WTC11 (cell line): ENCODE measurements at regions not wholly inside any gene's neighbourhood (a gene's known extent, or its start where the extent isn't known, plus 50 kb on each side); places are given as distances from the start of the nearest gene placed in this dataset.

Experiments used
- ATAC-seq: fragments of 200-7000 bp; cut with Tn5 transposase; 2 replicates; pipeline ENCODE4 v1.10.0; 2021; ENCODE audit warnings: mild to moderate bottlenecking, moderate library complexity
- CTCF ChIA-PET: fragments of 300-600 bp; sonication (Branson Sonifier 250); formaldehyde crosslinking; loops from one replicate; lab custom pipeline; 2021; ENCODE audit warnings: antibody characterized with exemption; lab: Charles Lee
- POLR2A ChIA-PET: fragments of 350-600 bp; sonication (Branson Sonifier 250); formaldehyde crosslinking; loops from one replicate; lab custom pipeline; 2021; ENCODE audit warnings: antibody characterized with exemption; lab: Charles Lee
- DNase-seq: peaks from one replicate; pipeline ENCODE4 v3.0.0; 2021; ENCODE audit warnings: low spot score
- H3K27ac Mint-ChIP-seq: 2 replicates; pipeline ENCODE4 v1.8.0; 2021; ENCODE audit warnings: mixed read lengths
- H3K27me3 Mint-ChIP-seq: 2 replicates; pipeline ENCODE4 v1.8.0; 2021; ENCODE audit warnings: low read depth, mild to moderate bottlenecking, moderate library complexity, mixed read lengths
- H3K36me3 Mint-ChIP-seq: 2 replicates; pipeline ENCODE4 v1.8.0; 2021; ENCODE audit warnings: mixed read lengths
- H3K4me1 Mint-ChIP-seq: 2 replicates; pipeline ENCODE4 v1.8.0; 2022; ENCODE audit warnings: mixed read lengths
- H3K4me3 Mint-ChIP-seq: 2 replicates; pipeline ENCODE4 v1.8.0; 2021; ENCODE audit warnings: mild to moderate bottlenecking, moderate library complexity, mixed read lengths
- H3K9me3 Mint-ChIP-seq: 2 replicates; pipeline ENCODE4 v1.8.0; 2021; ENCODE audit warnings: mixed read lengths
- ATF3 ChIP-seq: sonication (generic); formaldehyde crosslinking; conservative IDR thresholded peaks from 2 replicates; pipeline ENCODE4 v1.8.1; 2022; ENCODE audit warnings: mild to moderate bottlenecking, missing genetic modification reagents
- CREB1 ChIP-seq: sonication (generic); formaldehyde crosslinking; IDR thresholded peaks from 2 replicates; pipeline ENCODE4 v1.8.0; 2023; ENCODE audit warnings: mild to moderate bottlenecking, missing genetic modification reagents
- EMX1 ChIP-seq: fragments of 250-450 bp; sonication (Bioruptor Pico); IDR thresholded peaks from 2 replicates; pipeline ENCODE4 v1.8.0; 2021; ENCODE audit warnings: mild to moderate bottlenecking
- FOXK1 ChIP-seq: sonication (generic); formaldehyde crosslinking; IDR thresholded peaks from 2 replicates; pipeline ENCODE4 v1.8.0; 2022; ENCODE audit warnings: mild to moderate bottlenecking, moderate library complexity, missing genetic modification reagents
- FOXP1 ChIP-seq: sonication (generic); formaldehyde crosslinking; IDR thresholded peaks from 2 replicates; pipeline ENCODE4 v1.8.0; 2022; ENCODE audit warnings: missing genetic modification reagents, mild to moderate bottlenecking, moderate library complexity, borderline replicate concordance
- IRF2 ChIP-seq: sonication (generic); formaldehyde crosslinking; IDR thresholded peaks from 2 replicates; pipeline ENCODE4 v1.8.0; 2022; ENCODE audit warnings: low read depth, missing genetic modification reagents, borderline replicate concordance
- JUN ChIP-seq: sonication (generic); formaldehyde crosslinking; IDR thresholded peaks from 2 replicates; pipeline ENCODE4 v1.8.0; 2023; ENCODE audit warnings: mild to moderate bottlenecking, missing genetic modification reagents
- KAT7 ChIP-seq: sonication (generic); formaldehyde crosslinking; IDR thresholded peaks from 2 replicates; pipeline ENCODE4 v1.8.1; 2023; ENCODE audit warnings: missing genetic modification reagents, mild to moderate bottlenecking, borderline replicate concordance
- MLX ChIP-seq: sonication (generic); formaldehyde crosslinking; IDR thresholded peaks from 2 replicates; pipeline ENCODE4 v1.8.1; 2023; ENCODE audit warnings: mild to moderate bottlenecking, missing genetic modification reagents, moderate library complexity
- NR2C2 ChIP-seq: sonication (generic); formaldehyde crosslinking; IDR thresholded peaks from 2 replicates; pipeline ENCODE4 v1.8.0; 2022; ENCODE audit warnings: mild to moderate bottlenecking, missing genetic modification reagents
- PRRX2 ChIP-seq: fragments of 250-450 bp; sonication (Bioruptor Pico); IDR thresholded peaks from 2 replicates; pipeline ENCODE4 v1.8.0; 2021; ENCODE audit warnings: mild to moderate bottlenecking
- RELA ChIP-seq: sonication (generic); formaldehyde crosslinking; IDR thresholded peaks from 2 replicates; pipeline ENCODE4 v1.8.1; 2022; ENCODE audit warnings: missing genetic modification reagents, mild to moderate bottlenecking, borderline replicate concordance
- TEAD4 ChIP-seq: sonication (generic); formaldehyde crosslinking; IDR thresholded peaks from 2 replicates; pipeline ENCODE4 v1.8.0; 2022; ENCODE audit warnings: mild to moderate bottlenecking, missing genetic modification reagents
- USF1 ChIP-seq: sonication (generic); formaldehyde crosslinking; IDR thresholded peaks from 2 replicates; pipeline ENCODE4 v1.8.0; 2022; ENCODE audit warnings: mild to moderate bottlenecking, missing genetic modification reagents
- ZBTB21 ChIP-seq: sonication (generic); formaldehyde crosslinking; IDR thresholded peaks from 2 replicates; pipeline ENCODE4 v1.8.1; 2023; ENCODE audit warnings: mild to moderate bottlenecking, missing genetic modification reagents, borderline replicate concordance
- ZNF138 ChIP-seq: sonication (generic); formaldehyde crosslinking; conservative IDR thresholded peaks from 2 replicates; pipeline ENCODE4 v1.8.1; 2022; ENCODE audit warnings: mild to moderate bottlenecking, moderate library complexity, missing genetic modification reagents
- ZNF232 ChIP-seq: sonication (generic); formaldehyde crosslinking; IDR thresholded peaks from 2 replicates; pipeline ENCODE4 v1.8.0; 2022; ENCODE audit warnings: mild to moderate bottlenecking, missing genetic modification reagents
- ZNF317 ChIP-seq: sonication (generic); formaldehyde crosslinking; IDR thresholded peaks from 2 replicates; pipeline ENCODE4 v1.8.1; 2023; ENCODE audit warnings: low read depth, mild to moderate bottlenecking, moderate library complexity, missing genetic modification reagents, borderline replicate concordance
- TF ChIP-seq, protein P1 (sequence below): sonication (generic); formaldehyde crosslinking; IDR thresholded peaks from 2 replicates; pipeline ENCODE4 v1.8.0; 2023; ENCODE audit warnings: missing genetic modification reagents, mild to moderate bottlenecking, borderline replicate concordance
- TF ChIP-seq, protein P2 (sequence below): fragments of 250-450 bp; sonication (Bioruptor Pico); IDR thresholded peaks from 2 replicates; pipeline ENCODE4 v1.9.0; 2021; ENCODE audit warnings: moderate library complexity, mild to moderate bottlenecking, inconsistent platforms, borderline replicate concordance
- TF ChIP-seq, protein P3 (sequence below): sonication (generic); formaldehyde crosslinking; IDR thresholded peaks from 2 replicates; pipeline ENCODE4 v1.8.1; 2022; ENCODE audit warnings: low read depth, missing genetic modification reagents, borderline replicate concordance
- TF ChIP-seq, protein P4 (sequence below): sonication (generic); formaldehyde crosslinking; conservative IDR thresholded peaks from 2 replicates; pipeline ENCODE4 v1.8.1; 2023; ENCODE audit warnings: mild to moderate bottlenecking, low read depth, missing genetic modification reagents, moderate library complexity
- TF ChIP-seq, protein P5 (sequence below): fragments of 250-450 bp; sonication (Bioruptor Pico); IDR thresholded peaks from 2 replicates; pipeline ENCODE4 v1.9.0; 2021; ENCODE audit warnings: mild to moderate bottlenecking

DNA sequence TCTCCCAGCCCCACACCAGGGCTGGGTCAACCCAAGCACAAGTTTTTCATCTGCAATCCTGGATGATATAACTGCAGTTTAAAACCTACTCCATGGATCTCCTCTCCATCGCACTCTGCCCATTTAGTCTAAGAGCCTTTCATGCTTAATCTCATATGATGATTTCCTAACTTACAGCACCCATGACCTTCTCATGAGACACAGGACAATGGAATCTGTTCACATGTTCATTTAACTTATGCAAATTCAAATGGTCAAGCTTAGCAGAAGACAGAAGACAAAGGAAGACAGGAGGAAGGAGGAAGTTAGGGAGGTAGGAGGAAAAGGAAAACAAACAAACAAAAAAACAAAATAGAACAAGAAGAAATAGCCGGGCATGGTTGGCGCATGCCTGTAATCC, 64.6 kb upstream of the PNMA1 start:
- H3K27me3 Mint-ChIP-seq: peaks cover 32% of the 10 kb centered on the region
- no peak for ATAC-seq
- TF ChIP-seq FOXK1 (CRISPR knock-in tag) (no peak), NR2C2 (no peak), CREB1 (CRISPR knock-in tag) (no peak), EMX1 (CRISPR knock-in tag) (no peak), ZBTB21 (no peak), ZNF232 (CRISPR knock-in tag) (no peak), PRRX2 (CRISPR knock-in tag) (no peak), TEAD4 (no peak), KAT7 (CRISPR knock-in tag) (no peak), JUN (CRISPR knock-in tag) (no peak), FOXP1 (CRISPR knock-in tag) (no peak), USF1 (no peak), IRF2 (CRISPR knock-in tag) (no peak), ZNF138 (CRISPR knock-in tag) (no peak)
- TF ChIP-seq, protein P1, sequence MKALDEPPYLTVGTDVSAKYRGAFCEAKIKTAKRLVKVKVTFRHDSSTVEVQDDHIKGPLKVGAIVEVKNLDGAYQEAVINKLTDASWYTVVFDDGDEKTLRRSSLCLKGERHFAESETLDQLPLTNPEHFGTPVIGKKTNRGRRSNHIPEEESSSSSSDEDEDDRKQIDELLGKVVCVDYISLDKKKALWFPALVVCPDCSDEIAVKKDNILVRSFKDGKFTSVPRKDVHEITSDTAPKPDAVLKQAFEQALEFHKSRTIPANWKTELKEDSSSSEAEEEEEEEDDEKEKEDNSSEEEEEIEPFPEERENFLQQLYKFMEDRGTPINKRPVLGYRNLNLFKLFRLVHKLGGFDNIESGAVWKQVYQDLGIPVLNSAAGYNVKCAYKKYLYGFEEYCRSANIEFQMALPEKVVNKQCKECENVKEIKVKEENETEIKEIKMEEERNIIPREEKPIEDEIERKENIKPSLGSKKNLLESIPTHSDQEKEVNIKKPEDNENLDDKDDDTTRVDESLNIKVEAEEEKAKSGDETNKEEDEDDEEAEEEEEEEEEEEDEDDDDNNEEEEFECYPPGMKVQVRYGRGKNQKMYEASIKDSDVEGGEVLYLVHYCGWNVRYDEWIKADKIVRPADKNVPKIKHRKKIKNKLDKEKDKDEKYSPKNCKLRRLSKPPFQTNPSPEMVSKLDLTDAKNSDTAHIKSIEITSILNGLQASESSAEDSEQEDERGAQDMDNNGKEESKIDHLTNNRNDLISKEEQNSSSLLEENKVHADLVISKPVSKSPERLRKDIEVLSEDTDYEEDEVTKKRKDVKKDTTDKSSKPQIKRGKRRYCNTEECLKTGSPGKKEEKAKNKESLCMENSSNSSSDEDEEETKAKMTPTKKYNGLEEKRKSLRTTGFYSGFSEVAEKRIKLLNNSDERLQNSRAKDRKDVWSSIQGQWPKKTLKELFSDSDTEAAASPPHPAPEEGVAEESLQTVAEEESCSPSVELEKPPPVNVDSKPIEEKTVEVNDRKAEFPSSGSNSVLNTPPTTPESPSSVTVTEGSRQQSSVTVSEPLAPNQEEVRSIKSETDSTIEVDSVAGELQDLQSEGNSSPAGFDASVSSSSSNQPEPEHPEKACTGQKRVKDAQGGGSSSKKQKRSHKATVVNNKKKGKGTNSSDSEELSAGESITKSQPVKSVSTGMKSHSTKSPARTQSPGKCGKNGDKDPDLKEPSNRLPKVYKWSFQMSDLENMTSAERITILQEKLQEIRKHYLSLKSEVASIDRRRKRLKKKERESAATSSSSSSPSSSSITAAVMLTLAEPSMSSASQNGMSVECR (CRISPR knock-in tag): no peak
- TF ChIP-seq, protein P2, sequence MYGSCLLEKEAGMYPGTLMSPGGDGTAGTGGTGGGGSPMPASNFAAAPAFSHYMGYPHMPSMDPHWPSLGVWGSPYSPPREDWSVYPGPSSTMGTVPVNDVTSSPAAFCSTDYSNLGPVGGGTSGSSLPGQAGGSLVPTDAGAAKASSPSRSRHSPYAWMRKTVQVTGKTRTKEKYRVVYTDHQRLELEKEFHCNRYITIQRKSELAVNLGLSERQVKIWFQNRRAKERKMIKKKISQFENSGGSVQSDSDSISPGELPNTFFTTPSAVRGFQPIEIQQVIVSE: no peak
- TF ChIP-seq, protein P3, sequence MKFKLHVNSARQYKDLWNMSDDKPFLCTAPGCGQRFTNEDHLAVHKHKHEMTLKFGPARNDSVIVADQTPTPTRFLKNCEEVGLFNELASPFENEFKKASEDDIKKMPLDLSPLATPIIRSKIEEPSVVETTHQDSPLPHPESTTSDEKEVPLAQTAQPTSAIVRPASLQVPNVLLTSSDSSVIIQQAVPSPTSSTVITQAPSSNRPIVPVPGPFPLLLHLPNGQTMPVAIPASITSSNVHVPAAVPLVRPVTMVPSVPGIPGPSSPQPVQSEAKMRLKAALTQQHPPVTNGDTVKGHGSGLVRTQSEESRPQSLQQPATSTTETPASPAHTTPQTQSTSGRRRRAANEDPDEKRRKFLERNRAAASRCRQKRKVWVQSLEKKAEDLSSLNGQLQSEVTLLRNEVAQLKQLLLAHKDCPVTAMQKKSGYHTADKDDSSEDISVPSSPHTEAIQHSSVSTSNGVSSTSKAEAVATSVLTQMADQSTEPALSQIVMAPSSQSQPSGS (CRISPR knock-in tag): no peak
- ChIA-PET POLR2A (no interaction called here), CTCF (interaction anchor here (3.7 kb wide), 1 partner anchor 20 kb away, joined by 42 read pairs; a partner anchor contains a TSS)
- peaks cover 25% of the 10 kb centered on the region for H3K4me1 Mint-ChIP-seq
- DNase-seq: no peak
- no peaks in the 10 kb centered on the region for H3K9me3 Mint-ChIP-seq
- no peak overlapping the region for H3K4me3 Mint-ChIP-seq
- H3K27ac Mint-ChIP-seq: no peak overlapping the region
- H3K36me3 Mint-ChIP-seq: peaks cover 2% of the 10 kb centered on the region; the same call in 1 of the 2 replicates

GRCh38 chr14:73777420-73777819, 63.2 kb upstream of the PNMA1 start:
- Mint-ChIP-seq H3K4me1 (peaks cover 17% of the 10 kb centered on the region), H3K9me3 (no peaks in the 10 kb centered on the region), H3K27ac (no peak overlapping the region), H3K27me3 (peaks cover 19% of the 10 kb centered on the region), H3K36me3 (peaks cover 2% of the 10 kb centered on the region; the same call in 1 of the 2 replicates), H3K4me3 (no peak overlapping the region)
- ATAC-seq (peak; percentile 85), DNase-seq (no peak)
- POLR2A ChIA-PET: interaction anchor here (0.6 to 1.1 kb wide), 3 partner anchors 18 to 24 kb away, joined by 3 to 5 read pairs (median 3); a partner anchor contains a TSS
- CTCF ChIA-PET: interaction anchor here (0.7 to 3.7 kb wide), 16 partner anchors 8 to 92 kb away, joined by 3 to 51 read pairs (median 4); a partner anchor contains a TSS
- TF ChIP-seq, protein P3 (CRISPR knock-in tag): no peak
- TF ChIP-seq, protein P4, sequence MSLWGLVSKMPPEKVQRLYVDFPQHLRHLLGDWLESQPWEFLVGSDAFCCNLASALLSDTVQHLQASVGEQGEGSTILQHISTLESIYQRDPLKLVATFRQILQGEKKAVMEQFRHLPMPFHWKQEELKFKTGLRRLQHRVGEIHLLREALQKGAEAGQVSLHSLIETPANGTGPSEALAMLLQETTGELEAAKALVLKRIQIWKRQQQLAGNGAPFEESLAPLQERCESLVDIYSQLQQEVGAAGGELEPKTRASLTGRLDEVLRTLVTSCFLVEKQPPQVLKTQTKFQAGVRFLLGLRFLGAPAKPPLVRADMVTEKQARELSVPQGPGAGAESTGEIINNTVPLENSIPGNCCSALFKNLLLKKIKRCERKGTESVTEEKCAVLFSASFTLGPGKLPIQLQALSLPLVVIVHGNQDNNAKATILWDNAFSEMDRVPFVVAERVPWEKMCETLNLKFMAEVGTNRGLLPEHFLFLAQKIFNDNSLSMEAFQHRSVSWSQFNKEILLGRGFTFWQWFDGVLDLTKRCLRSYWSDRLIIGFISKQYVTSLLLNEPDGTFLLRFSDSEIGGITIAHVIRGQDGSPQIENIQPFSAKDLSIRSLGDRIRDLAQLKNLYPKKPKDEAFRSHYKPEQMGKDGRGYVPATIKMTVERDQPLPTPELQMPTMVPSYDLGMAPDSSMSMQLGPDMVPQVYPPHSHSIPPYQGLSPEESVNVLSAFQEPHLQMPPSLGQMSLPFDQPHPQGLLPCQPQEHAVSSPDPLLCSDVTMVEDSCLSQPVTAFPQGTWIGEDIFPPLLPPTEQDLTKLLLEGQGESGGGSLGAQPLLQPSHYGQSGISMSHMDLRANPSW (CRISPR knock-in tag): no peak
- TF ChIP-seq ATF3 (no peak), RELA (no peak), MLX (CRISPR knock-in tag) (no peak), ZNF317 (CRISPR knock-in tag) (no peak)
- TF ChIP-seq, protein P5, sequence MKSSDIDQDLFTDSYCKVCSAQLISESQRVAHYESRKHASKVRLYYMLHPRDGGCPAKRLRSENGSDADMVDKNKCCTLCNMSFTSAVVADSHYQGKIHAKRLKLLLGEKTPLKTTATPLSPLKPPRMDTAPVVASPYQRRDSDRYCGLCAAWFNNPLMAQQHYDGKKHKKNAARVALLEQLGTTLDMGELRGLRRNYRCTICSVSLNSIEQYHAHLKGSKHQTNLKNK (CRISPR knock-in tag): no peak
